DMS53 treated with DMSO at 0.1 percent for 48 hours (cell line): ENCODE measurements at regions not wholly inside any gene's neighbourhood (a gene's known extent, or its start where the extent isn't known, plus 50 kb on each side); places are given as distances from the start of the nearest gene placed in this dataset.
"Not testable (repeated sequence)": the region's sequence is repeated elsewhere in the genome, so short reads cannot be mapped to it uniquely, and the experiment has no call there.

Experiments used
- DNase-seq: peaks from one replicate; lab custom pipeline; 2025; ENCODE audit not compliant: unreplicated experiment; lab: John Stamatoyannopoulos, UW

DNA sequence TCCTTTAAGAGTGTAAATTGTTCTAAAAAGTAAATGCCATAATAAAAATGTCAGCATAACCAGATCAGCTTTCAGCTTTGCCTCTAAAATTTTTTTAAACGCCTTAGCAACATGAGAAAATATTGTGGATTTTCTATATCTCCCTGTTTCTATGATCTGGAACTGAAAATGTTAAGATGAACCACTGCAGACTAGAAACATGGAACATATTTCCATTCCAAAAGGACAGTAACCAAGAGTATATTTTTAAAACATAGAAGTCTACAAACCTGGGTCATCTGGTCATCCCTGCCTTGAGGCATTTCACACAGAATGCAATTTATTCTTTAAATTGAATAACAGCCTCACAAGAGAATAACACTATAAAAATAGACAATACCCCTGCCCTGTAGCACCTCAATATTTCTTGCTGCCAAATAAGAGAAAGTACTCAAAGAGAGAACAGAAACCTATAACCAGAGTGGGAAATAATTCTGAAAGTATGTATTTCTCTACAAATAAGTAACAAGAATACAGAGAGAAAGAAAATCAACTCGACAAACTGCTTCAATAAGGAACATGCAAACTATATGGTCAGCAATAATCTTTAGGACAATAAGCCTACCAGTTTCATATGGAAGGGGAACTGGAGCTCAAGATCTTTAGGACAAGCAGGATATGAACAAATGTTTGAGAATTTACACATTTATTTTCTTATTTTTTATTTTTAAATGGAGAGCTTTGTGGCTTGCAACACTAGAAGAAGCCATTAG lies 949.0 kb downstream of the EPHA3 start:
- no peak for DNase-seq

DNA sequence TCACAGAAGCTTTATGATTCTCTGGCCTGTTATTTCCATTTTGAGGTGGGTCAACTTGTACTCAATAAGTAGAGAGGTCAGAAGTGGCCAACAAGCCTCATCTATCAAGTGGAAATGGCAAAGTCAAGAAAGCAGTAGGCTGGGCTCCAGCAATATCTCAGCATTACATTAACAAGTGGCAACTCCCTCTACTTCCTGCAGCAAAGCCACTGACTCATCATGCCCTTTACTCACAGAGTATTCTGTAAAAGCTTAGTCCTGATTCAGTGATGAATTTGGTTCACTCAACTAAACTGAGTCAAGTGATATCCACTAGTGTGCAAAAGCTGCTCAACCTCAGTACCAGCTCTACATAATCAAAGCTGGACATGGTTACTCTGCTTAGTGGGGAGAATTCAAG lies 954.6 kb downstream of the EPHA3 start:
- no peak for DNase-seq

DNA sequence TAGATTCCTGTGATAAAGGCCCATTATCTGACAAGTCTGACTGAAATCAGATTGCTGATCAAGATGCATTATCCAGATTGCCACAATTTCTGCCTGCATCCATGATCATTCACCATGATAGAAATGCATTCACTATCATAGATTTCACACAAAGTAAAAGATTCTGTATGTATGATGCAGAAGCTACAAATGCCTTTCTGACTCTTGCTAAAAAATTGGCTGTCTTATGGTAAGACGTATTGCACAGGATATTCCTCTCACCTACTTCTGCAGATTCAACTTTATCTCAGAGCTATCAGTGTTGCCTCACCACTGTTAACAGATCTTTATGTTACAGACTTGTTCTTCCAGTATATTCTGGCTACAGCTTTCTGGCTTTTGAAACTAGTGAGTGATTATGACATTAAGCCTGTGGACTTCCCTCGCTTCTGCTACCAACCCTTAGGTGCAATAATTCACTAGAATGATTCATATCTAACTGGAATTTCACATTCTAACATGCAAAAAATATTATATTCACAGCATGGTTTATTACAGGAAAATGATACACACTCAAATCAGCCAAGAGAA lies 955.3 kb downstream of the EPHA3 start:
- DNase-seq = no peak

DNA sequence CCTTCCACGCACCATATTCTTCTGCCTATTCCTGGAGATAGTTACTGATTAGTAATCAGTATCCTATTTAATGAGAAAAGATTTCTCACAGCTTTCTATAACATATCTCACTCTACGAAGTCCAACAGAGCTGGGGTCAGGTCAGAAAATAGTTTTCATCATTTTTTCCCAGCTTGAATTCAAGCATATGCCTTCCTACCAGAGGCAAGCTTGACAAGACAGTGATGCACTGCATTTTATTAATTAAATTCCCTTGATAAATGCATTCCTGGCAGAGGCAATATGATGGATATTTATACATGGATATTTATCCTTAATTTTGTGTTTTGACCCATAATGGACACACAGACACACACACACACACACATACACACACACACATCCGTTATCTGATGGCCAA lies 961.4 kb downstream of the EPHA3 start:
- no peak for DNase-seq

DNA sequence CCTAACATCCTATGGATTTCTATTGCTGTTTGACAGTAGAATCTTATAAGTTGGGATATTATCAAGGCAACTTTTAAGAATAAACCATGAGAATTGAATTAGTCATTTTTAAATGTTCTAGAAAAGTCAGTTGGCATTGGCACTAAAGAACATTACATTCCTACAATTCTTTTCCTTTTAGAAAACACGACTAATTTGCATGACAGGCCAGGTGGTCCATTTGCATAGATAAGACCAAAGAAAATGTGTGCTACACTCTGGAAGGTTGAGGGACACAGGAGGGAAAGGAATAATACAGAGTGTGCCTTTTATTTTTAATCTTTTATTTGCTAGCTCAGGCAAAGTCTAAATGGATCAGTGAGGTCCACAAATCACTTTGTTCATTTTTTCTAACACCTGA lies 962.3 kb downstream of the EPHA3 start:
- no peak for DNase-seq

DNA sequence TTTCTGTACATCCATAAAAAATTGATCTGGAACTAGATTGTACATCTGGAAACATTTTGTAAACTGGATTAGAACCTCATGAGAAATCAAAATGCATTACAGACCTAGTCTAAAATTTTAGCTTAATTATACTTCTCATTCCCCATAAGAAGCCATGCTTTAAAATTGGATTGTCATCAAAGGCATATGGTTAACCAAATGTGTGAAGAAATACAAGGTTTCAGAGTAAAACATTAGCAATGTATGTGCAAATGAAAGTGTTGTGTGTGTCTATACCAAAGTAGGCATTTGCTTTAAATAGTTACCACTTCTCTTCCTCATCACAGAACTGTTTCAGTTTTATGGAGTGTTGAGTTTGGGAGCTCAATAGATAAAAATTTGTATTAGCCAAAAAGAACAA lies 968.7 kb downstream of the EPHA3 start:
- DNase-seq = no peak

DNA sequence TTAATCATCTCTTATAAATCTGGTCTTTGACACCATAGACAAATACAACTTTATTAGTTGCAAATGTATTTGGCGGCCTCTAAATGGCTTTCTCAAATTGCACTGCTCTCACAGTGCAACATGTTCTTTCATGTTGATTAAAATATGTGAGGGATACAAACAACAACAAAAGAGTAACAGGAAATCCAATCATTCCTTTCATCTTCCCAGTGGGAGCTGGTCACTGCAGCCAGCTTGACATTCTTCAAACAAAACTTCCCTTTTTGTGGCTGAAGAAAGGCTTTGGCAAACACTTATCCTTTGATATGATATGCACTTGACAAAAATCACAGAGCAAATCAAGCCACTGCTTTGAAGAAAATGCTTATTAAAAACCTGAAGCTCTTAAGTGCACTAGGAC lies 973.6 kb downstream of the EPHA3 start:
- no peak for DNase-seq

DNA sequence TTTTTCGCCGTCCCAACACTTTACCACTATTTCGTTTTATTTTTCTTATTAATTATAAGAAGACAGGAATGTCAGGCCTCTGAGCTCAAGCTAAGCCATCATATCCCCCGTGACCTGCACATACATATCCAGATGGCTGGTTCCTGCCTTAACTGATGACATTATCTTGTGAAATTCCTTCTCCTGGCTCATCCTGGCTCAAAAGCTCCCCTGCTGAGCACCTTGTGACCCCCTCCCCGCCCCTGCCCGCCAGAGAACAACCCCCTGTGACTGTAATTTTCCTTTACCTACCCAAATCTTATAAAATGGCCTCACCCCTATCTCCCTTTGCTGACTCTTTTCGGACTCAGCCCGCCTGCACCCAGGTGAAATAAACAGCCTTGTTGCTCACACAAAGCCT lies 978.9 kb downstream of the EPHA3 start:
- DNase-seq = not testable (repeated sequence)

DNA sequence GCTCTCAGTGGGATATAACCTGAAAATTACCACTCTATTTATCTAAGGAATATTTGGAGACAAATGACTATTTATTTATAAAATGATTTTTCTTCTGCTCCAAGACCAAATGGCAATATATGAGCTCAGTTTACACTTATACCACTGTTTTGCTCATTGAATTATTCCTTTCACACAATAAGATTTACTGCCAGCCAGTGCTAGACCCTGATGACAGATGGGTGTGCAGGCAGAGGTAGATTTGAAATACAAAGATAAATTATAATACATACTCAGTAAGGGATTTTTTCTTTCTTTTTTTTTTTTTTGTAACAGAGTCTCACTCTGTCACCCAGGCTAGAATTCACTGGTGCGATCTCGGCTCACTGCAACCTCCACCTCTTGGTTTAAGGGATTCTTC lies 980.3 kb downstream of the EPHA3 start:
- no peak for DNase-seq

DNA sequence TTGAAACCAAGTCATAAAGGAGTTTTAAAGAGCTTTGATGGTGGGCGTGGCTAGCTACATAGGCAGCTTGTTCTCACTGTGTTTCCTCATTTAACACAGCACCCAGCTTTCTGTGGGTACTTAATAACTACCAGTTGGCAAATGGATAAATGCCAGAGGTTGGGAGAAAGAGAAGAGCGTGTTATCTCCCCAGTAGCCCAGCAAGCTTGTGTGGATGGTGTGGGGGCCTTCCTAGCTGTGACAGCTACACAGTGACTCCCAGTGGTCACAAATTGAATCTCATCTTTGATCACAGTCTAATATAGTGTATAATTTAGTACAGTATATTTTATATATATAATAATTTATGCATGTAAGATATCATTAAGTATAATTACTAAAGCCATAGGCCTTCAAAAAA lies 984.1 kb downstream of the EPHA3 start:
- DNase-seq = peak; percentile 22

DNA sequence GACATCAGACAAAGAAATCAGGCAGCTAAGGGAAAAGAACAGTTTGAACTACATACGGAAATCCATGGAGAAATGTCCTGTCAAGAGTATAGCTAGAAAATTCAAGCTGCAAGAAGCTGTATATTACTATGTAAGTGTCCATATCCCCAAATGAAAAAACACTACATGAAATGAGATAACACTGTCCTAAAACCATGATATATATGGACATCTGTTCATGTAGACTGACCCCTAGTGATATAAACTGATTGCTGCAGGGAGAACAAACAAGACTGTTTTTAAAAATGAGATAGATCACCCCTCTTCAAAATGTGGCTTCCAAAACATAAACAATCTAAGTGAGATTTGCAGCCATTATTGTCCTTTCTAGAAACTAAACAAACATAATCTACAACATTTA lies 985.6 kb downstream of the EPHA3 start:
- DNase-seq = peak; percentile 0

DNA sequence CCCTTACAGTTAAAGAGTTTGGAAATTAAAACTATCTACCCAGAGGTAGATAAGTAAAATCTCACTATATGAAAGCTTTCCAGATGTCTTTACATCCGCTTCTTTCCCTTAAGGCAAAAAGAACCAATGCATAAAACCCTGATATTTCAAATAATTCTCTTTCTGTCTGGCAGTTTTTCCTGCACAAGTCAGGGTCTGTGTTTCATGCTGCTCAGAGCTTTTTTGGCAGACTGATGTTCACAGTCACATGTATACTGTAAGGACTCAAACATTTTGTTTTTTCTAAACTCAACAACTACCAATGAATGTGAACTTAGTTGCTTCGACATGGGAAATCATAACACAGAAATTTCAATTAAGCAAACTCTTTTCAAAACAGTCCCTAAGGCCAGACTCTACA lies 988.4 kb downstream of the EPHA3 start:
- DNase-seq = no peak

DNA sequence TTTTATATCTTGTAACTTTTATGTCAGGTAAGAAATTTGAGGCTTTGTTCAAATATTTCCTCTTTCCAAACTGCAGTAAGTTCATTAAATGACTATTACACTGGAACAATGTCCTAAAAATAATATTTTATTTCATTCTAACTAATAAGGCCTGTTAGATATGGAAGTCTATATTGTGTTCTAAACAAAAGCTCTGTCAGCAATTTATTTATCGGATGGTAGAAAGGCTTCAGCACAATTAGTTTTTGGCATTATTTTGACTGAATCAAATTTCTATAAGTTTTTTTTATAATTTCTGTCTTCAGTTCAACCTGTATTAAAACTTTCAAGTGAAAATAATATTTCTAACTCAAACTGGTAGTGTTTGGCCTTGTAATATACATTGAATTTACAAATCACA lies 992.1 kb downstream of the EPHA3 start:
- no peak for DNase-seq

DNA sequence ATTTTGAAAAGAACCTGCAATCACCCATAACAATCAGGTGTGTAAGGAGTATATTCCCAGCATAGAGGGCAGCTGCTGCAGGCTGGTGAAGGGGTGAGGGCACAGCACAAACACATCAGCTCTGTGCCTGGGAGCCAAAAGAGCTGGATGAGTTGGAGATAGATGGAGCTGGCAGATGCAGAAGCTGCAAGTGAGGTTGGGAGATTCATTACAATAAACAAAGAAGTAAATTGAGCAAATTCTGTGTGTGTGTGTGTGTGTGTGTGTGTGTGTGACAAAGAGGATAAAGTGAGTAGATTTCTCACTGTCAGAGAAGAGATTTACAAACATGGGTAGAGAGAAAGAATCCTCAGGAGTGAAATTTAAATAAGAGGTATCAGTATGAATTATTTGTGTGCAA lies 994.7 kb downstream of the EPHA3 start:
- DNase-seq = no peak

DNA sequence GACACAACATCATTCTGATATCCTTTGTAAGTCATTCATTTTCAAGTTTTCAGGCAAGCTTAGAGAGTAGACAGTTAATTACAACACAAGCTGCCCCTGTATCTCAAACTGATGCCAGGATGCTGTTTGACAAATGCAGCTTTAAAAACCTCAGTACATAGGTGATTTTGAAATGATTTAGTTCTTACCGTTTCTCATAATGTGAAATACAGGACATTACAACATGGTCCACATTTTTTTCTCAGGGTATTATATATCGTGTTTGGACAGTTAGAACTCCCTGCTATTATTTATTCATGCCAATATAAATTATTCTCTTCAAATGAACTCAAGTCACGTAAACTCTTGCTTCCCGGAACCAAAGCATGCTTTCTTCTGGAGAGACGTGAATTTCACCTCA lies 1013.9 kb downstream of the EPHA3 start:
- DNase-seq = no peak

DNA sequence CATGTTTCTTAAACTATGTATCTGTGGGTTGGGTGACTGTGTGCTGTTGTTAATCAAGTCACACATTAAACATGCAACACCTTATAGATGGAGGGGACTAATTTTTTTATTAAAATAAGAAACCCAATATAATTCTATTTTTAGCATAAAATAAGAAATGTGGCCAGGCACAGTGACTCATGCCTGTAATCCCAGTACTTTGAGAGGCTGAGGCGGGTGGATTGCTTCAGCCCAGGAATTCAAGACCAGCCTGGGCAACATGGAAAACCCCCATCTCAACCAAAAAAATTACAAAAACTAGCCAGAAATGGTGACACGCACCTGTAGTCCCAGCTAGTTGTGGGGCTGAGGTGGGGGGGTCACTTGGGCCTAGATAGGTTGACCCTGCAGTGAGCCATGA lies 1021.0 kb downstream of the EPHA3 start:
- no peak for DNase-seq

DNA sequence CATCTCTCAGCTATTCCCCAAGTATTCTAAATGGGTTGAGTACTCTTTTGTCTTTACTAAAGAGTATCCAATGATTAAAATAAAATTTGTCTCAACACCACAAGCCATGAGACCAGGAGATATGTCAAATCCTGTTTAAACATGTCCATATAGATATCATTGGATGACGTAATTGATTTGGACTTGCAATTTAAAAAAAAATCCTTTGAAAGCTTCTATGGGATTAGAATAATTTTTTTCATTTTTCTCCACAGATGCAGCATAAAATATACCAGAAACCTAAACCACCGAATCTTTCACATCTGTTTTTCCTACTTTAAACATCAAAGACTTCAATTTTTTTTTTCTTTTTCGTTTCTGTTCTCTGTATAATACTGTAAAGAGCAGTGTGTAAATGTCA lies 1022.3 kb downstream of the EPHA3 start:
- no peak for DNase-seq

DNA sequence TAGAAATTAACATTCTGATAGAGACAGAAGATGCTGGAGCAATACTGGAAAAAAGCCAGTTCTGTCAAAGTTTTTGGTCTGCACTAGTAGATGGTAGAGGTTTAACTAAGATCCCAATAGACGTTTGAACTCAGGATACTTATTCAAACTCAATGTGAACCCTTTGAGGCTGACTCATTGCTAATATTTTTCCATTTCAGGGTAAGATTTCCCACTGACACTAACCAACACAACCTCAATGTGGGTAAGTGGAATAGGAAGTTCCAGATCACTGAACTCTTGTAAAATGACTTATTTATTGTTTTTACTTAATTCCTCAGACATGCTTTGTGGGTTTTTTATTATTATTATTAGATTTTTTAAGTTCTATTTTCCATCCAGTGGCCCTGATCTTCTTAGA lies 1024.8 kb downstream of the EPHA3 start:
- DNase-seq = no peak

DNA sequence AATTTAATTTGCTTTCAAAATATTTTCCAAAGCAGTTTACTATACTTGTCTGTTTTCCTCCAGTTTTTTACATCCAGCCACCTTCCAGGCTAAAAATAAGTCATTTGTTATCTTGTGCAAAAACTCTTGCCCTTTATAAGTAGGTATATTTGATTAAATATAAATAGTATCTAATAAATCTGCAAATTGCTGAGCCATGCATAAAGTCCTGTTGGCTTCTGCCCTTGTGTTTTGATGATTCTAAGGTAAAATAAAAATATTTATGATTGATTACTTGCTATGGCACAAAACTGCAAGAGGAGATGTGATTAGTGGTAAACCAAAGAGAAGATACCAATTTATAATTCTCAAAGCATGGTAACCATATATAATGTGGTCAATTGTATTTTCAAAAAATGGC lies 1026.7 kb downstream of the EPHA3 start:
- DNase-seq = no peak

DNA sequence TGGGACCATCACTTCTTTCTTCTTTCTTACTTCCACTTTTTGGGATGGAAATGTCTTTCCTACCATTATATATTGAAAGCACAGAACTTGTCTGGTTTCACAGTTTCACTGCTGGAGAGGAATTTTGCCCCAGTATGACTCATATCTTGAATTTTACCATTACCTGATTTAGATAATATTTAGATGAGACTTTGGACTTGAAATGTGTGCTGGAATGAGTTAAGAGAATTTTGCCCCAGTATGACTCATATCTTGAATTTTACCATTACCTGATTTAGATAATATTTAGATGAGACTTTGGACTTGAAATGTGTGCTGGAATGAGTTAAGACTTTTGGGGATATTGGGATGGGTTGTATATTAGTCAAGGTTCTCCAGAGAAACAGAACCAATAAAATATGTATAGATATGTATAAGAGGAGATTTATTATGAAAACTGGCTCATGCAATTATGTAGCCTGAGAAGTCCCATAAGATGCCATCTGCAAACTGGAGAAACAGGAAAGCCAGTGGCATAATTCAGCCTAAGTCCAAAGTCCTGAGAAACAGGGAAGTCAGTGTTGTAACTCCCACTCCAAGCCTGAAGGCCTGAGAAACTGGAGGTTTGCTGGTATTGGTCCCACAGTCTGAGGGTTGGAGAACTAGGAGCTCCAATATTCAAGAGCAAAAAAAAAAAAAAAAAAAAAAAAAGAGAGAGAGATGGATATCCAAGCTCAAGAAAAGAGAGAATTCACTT lies 1029.2 kb downstream of the EPHA3 start:
- no peak for DNase-seq

DNA sequence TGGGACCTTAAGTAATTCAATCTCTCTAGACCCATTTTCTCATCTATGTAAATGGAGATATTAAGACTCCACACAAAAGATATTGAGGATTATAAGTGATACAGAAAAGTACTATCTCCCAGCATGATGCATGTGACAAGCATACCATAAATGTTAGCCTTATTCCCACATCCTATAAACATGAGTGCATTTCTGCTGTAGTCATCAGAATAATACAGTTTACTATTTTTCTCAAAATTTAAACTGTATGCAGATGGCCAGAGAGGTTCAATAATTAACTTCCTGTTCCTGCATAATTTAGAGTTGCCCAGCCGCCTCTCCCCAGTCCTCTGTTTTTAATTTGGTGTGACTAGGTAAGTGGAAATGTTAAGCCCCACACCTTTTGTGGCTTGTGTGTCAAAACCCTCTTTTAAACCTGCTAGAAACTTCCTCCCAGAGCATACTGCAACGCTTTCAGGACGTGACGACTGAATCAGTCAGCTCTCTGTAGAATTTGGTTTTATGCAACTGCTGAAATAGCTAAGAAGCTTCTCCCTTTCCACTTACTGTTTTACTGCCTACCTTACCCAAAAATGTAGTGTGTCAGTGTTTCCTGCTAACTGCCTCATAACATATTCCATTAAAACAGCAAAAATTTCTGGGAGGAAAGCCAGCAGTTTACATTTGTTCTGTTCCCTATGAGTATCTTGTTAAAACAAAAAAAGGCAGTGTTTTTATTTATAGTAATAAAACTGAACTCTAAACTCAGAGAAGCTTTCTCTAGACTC lies 1037.9 kb downstream of the EPHA3 start:
- DNase-seq = no peak

DNA sequence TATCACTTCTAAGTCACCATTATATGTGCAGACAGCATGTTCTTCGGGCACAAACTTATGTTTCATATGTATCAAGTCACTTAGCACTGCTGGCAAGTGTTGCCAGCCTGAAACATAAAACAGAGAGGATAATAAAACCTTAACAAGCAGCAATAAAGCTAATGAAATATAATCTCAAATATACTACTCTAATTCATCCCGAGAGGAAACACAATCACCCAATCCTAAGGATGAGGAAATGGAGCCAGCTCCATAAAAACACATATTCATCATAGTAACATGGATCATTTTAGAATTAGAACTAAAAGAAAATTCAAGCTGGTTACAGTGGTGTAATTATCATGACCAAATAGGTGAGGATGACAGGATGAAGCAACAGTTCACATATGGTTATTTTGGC lies 1072.7 kb downstream of the EPHA3 start:
- no peak for DNase-seq
